ENCODE measurements at regions not wholly inside any gene's neighbourhood (a gene's known extent, or its start where the extent isn't known, plus 50 kb on each side); places are given as distances from the start of the nearest gene placed in this dataset.

GRCh38 chr12:83676781-83677295 is 990.1 kb downstream of the TMTC2 start:
- TF ChIP-seq CTCF (IDR thresholded peaks at IDR 0.05): no peak
- TF ChIP-seq POLR2A (IDR thresholded peaks at IDR 0.05): no peak
